Endothelial cell (in vitro differentiated cells): ENCODE measurements at regions not wholly inside any gene's neighbourhood (a gene's known extent, or its start where the extent isn't known, plus 50 kb on each side); places are given as distances from the start of the nearest gene placed in this dataset.
A peak's percentile ranks its signal among the peaks of the same experiment; 100 is the strongest.

Source experiments
- DNase-seq: peaks from one replicate; pipeline ENCODE4 v3.0.0; 2021; ENCODE audit warnings: low spot score
- H3K27ac Mint-ChIP-seq: one replicate; pipeline ENCODE4 v1.8.0; 2021; ENCODE audit warnings: mixed read lengths, inconsistent platforms; ENCODE audit not compliant: unreplicated experiment
- H3K27me3 Mint-ChIP-seq: one replicate; pipeline ENCODE4 v1.8.0; 2021; ENCODE audit warnings: mild to moderate bottlenecking, moderate library complexity, mixed read lengths, inconsistent platforms; ENCODE audit not compliant: unreplicated experiment
- H3K36me3 Mint-ChIP-seq: one replicate; pipeline ENCODE4 v1.8.0; 2021; ENCODE audit warnings: mild to moderate bottlenecking, low read depth, mixed read lengths, inconsistent platforms; ENCODE audit not compliant: unreplicated experiment
- H3K4me1 Mint-ChIP-seq: one replicate; pipeline ENCODE4 v1.8.0; 2021; ENCODE audit warnings: mild to moderate bottlenecking, mixed read lengths, inconsistent platforms; ENCODE audit not compliant: unreplicated experiment
- H3K4me3 Mint-ChIP-seq: one replicate; pipeline ENCODE4 v1.8.0; 2021; ENCODE audit warnings: mild to moderate bottlenecking, mixed read lengths, inconsistent platforms; ENCODE audit not compliant: unreplicated experiment
- H3K9me3 Mint-ChIP-seq: one replicate; pipeline ENCODE4 v1.8.0; 2021; ENCODE audit warnings: mixed read lengths, inconsistent platforms; ENCODE audit not compliant: unreplicated experiment
- TF ChIP-seq, protein P1 (sequence below): fragments of 200-600 bp; sonication (generic); IDR thresholded peaks from one replicate; pipeline ENCODE4 v1.5.0; 2021; ENCODE audit warnings: antibody characterized with exemption; ENCODE audit not compliant: unreplicated experiment

- H3K4me1 Mint-ChIP-seq, result peaks cover 18% of the 10 kb centered on the region
- no peak for DNase-seq
- no peaks in the 10 kb centered on the region for H3K27me3 Mint-ChIP-seq
- no peaks in the 10 kb centered on the region for H3K36me3 Mint-ChIP-seq
- H3K9me3 Mint-ChIP-seq, result no peaks in the 10 kb centered on the region
- H3K27ac Mint-ChIP-seq, result no peak overlapping the region
- H3K4me3 Mint-ChIP-seq, result no peak overlapping the region
- TF ChIP-seq, protein P1, sequence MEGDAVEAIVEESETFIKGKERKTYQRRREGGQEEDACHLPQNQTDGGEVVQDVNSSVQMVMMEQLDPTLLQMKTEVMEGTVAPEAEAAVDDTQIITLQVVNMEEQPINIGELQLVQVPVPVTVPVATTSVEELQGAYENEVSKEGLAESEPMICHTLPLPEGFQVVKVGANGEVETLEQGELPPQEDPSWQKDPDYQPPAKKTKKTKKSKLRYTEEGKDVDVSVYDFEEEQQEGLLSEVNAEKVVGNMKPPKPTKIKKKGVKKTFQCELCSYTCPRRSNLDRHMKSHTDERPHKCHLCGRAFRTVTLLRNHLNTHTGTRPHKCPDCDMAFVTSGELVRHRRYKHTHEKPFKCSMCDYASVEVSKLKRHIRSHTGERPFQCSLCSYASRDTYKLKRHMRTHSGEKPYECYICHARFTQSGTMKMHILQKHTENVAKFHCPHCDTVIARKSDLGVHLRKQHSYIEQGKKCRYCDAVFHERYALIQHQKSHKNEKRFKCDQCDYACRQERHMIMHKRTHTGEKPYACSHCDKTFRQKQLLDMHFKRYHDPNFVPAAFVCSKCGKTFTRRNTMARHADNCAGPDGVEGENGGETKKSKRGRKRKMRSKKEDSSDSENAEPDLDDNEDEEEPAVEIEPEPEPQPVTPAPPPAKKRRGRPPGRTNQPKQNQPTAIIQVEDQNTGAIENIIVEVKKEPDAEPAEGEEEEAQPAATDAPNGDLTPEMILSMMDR, result no peak
These were observed 135.3 kb upstream of the CTAGE1 start for GRCh38 chr18:22552899-22553460.

DNA sequence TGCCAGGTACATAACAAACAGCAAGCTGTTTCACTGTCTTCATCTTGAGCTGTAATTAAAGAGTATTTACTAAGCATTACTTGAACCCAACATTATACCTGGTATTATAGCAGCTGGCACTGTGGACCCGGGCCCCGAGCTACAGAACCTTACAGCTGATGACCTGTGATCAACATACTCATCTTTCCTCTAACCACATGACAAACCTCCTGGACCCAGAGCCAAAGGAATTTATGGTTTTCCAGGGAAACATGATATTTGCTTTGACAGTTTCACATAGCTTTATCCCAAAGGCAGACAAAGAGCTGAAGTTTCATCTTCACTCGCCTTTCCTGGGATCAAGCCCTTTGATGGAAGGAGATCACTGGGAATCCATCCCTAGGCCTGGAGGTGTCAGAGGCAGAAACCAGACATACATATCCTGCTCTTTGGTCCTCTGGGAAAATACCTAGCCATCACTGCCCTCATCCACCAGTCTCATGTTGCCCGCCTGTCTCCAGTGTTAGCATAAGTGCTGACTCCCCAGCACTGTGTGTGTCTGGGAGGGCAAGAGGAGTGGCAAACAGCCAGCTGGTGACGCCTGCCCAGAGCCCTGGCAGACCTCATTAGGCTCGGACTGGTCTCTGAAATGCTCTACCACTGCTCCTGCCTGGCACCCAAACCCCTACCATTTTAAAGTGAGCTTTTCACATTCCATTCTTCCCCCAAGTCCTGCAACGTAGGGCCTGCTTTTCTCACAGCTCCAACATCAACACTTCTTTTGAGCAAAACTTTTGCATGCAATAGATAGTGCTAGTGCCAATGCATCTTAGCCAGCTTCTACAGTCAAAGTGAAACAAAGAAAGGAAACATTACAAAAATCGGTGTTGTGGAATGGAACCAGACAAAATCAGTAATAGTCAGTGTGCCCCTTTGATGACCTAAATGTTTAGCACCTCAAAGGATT is 138.8 kb upstream of the CTAGE1 start:
- TF ChIP-seq, protein P1, result no peak
- Mint-ChIP-seq H3K4me1 (peaks cover 31% of the 10 kb centered on the region), H3K27me3 (peaks cover 1% of the 10 kb centered on the region), H3K27ac (no peak overlapping the region), H3K4me3 (no peak overlapping the region), H3K9me3 (no peaks in the 10 kb centered on the region), H3K36me3 (no peaks in the 10 kb centered on the region)
- no peak for DNase-seq

DNA sequence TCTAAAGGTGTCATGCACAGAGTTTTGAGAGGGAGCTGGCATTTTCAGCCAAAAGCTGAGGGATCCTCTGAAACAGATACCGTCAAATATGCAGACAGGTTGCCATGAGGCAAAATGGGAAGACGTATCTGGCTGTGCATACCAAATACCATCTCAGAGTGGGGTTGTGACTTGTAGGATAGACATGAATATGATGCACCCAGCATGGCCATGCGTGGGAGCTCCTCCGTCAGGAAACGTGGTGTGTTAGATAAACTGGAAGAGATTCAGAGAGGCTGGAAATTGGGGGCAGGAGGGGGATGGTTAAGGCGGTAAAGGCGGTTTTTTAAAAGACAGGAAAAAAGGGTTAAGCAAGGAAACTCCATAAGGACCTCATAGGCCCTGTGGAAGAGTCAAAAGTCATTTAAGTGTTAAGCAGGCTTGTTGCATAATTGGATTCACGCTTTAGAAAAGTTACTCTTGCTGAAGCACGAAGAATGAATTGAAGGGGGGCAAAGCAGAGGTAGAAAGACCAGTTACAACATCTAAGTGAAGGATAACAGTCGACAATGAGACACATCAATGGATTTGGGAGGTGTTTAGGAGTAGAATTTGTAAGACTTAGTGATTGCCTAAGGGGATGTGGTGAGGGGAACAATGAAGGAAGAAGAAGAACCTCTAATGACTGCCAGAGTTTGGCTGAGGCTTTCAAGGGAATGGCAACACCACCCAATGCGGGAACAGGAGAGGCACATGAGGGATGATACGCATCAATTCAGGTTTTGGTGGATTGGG is 139.6 kb upstream of the CTAGE1 start:
- Mint-ChIP-seq H3K36me3 (no peaks in the 10 kb centered on the region), H3K27ac (no peak overlapping the region), H3K4me3 (no peak overlapping the region), H3K27me3 (peaks cover 1% of the 10 kb centered on the region), H3K9me3 (no peaks in the 10 kb centered on the region), H3K4me1 (peaks cover 31% of the 10 kb centered on the region)
- TF ChIP-seq, protein P1, result no peak
- no peak for DNase-seq

DNA sequence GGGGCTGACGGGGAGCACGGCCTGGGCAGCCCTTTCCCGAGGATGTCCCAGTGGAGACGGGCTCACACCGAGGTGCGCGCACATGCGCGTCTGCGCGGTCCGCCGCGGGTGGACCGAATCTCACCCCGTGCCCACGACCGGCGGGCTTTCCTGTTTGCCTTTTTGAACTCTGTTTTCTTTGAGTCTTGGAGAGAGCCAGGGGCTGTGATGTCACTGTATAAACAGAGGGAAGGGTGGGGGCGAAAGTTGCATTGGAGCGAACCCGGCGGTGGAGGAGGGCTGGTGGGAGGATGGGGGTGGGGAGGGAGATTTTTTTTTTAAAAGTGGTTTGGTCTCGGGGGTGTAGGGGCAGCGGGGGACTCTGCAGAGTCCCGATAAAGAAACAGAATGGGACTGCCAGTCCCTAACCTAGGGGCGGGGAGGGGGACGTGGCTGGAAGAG is 141.2 kb upstream of the CTAGE1 start:
- TF ChIP-seq, protein P1, result no peak
- Mint-ChIP-seq H3K27me3 (peaks cover 1% of the 10 kb centered on the region), H3K36me3 (no peaks in the 10 kb centered on the region), H3K4me3 (peak overlapping the region; percentile 81), H3K9me3 (no peaks in the 10 kb centered on the region), H3K27ac (peak overlapping the region; percentile 22), H3K4me1 (peaks cover 39% of the 10 kb centered on the region)
- DNase-seq, result peak; percentile 49
